Gastrocnemius medialis (tissue), 4 donors: ENCODE measurements at regions not wholly inside any gene's neighbourhood (a gene's known extent, or its start where the extent isn't known, plus 50 kb on each side); places are given as distances from the start of the nearest gene placed in this dataset.

ENCODE experiments used
- POLR2A ChIP-seq, 2 donors: fragments of 450-650 bp; IDR thresholded peaks; one replicate each; pipeline ENCODE4 v1.6.1; 2017; ENCODE audit warnings: antibody characterized with exemption in 2 of 2, mild to moderate bottlenecking in 2 of 2, moderate library complexity in 2 of 2
- TF ChIP-seq, protein P1 (sequence below), 5 experiments: fragments of 450-650 bp in 3 of 5; fragments of 200-600 bp in 2 of 5; sonication (generic) in 2 of 5; IDR thresholded peaks in 4 of 5; conservative IDR thresholded peaks in 1 of 5; 1 replicate in 4 of 5; 2 replicates in 1 of 5; pipeline ENCODE4 v1.5.1; 2016 to 2019; ENCODE audit warnings: antibody characterized with exemption in 5 of 5, mild to moderate bottlenecking in 3 of 5, moderate library complexity in 3 of 5

DNA sequence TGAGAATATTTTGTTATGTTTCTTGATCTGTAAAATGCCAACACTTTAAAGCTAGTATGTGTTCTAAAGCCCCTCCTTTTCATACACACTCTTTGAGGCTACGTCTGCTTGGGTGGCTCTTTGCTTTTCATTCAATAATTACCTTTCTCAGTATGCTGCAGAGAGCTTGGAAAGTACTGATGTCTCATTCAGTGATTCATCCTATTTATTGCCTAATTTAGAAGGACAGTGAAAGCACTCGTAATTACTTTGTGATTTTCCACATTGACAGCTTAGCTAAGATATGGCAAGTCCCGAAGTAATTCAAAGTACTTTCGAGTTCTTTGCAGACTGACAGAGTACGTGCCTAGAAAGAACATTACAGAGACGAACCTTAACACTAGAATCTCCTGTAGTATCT lies 57.2 kb downstream of the BMP15 start:
- TF ChIP-seq, protein P1, sequence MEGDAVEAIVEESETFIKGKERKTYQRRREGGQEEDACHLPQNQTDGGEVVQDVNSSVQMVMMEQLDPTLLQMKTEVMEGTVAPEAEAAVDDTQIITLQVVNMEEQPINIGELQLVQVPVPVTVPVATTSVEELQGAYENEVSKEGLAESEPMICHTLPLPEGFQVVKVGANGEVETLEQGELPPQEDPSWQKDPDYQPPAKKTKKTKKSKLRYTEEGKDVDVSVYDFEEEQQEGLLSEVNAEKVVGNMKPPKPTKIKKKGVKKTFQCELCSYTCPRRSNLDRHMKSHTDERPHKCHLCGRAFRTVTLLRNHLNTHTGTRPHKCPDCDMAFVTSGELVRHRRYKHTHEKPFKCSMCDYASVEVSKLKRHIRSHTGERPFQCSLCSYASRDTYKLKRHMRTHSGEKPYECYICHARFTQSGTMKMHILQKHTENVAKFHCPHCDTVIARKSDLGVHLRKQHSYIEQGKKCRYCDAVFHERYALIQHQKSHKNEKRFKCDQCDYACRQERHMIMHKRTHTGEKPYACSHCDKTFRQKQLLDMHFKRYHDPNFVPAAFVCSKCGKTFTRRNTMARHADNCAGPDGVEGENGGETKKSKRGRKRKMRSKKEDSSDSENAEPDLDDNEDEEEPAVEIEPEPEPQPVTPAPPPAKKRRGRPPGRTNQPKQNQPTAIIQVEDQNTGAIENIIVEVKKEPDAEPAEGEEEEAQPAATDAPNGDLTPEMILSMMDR (IDR thresholded peaks at IDR 0.05 in 4 of 5, conservative IDR thresholded peaks at IDR 0.05 in 1 of 5) = no peak
- TF ChIP-seq POLR2A (IDR thresholded peaks at IDR 0.05) = no peak
